GM18505 (cell line): ENCODE measurements at regions not wholly inside any gene's neighbourhood (a gene's known extent, or its start where the extent isn't known, plus 50 kb on each side); places are given as distances from the start of the nearest gene placed in this dataset.
"Not testable (repeated sequence)": the region's sequence is repeated elsewhere in the genome, so short reads cannot be mapped to it uniquely, and the experiment has no call there.

Source experiments
- ATAC-seq: cut with Tn5 transposase; IDR thresholded peaks from one replicate; pipeline ENCODE4 v1.9.1; 2021; ENCODE audit not compliant: unreplicated experiment
- POLR2A ChIP-seq: IDR thresholded peaks from 4 replicates; pipeline ENCODE4 v1.6.1; 2011; ENCODE audit warnings: borderline replicate concordance; ENCODE audit not compliant: insufficient read depth, insufficient read length; ENCODE audit errors: extremely low read depth

GRCh38 chr13:109415057-109415456 is 371.3 kb downstream of the IRS2 start:
- ATAC-seq: no peak
- TF ChIP-seq POLR2A: no peak

GRCh38 chr13:109412283-109412901 is 374.0 kb downstream of the IRS2 start:
- TF ChIP-seq POLR2A: no peak
- ATAC-seq: no peak

- no peak for TF ChIP-seq POLR2A
- ATAC-seq: no peak
Observed at GRCh38 chr13:109410868-109411267, 375.5 kb downstream of the IRS2 start.

- ATAC-seq: no peak
- no peak for TF ChIP-seq POLR2A
Observed at GRCh38 chr13:109408591-109409382, 377.6 kb downstream of the IRS2 start.

- no peak for TF ChIP-seq POLR2A
- no peak for ATAC-seq
Observed at GRCh38 chr13:109406376-109406992, 379.9 kb downstream of the IRS2 start.

GRCh38 chr13:109403012-109403421 is 383.4 kb downstream of the IRS2 start:
- no peak for TF ChIP-seq POLR2A
- no peak for ATAC-seq

- no peak for ATAC-seq
- TF ChIP-seq POLR2A: no peak
Observed at GRCh38 chr13:109401891-109402290, 384.5 kb downstream of the IRS2 start.

GRCh38 chr13:109401307-109401706 is 385.1 kb downstream of the IRS2 start:
- no peak for ATAC-seq
- TF ChIP-seq POLR2A: no peak

GRCh38 chr13:109400624-109401257 is 385.6 kb downstream of the IRS2 start:
- TF ChIP-seq POLR2A: no peak
- ATAC-seq: no peak

GRCh38 chr13:109400209-109400608 is 386.2 kb downstream of the IRS2 start:
- no peak for ATAC-seq
- no peak for TF ChIP-seq POLR2A

GRCh38 chr13:109398071-109398470 is 388.3 kb downstream of the IRS2 start:
- not testable (repeated sequence) for ATAC-seq

- no peak for TF ChIP-seq POLR2A
- no peak for ATAC-seq
Observed at GRCh38 chr13:109397285-109397684, 389.1 kb downstream of the IRS2 start.

- no peak for TF ChIP-seq POLR2A
- ATAC-seq: no peak
Observed at GRCh38 chr13:109396266-109396665, 390.1 kb downstream of the IRS2 start.
